Neural crest cell (in vitro differentiated cells): ENCODE measurements at regions not wholly inside any gene's neighbourhood (a gene's known extent, or its start where the extent isn't known, plus 50 kb on each side); places are given as distances from the start of the nearest gene placed in this dataset.
"Not testable (repeated sequence)": the region's sequence is repeated elsewhere in the genome, so short reads cannot be mapped to it uniquely, and the experiment has no call there.

ENCODE experiments used
- DNase-seq: peaks from one replicate; pipeline ENCODE4 v3.0.0; 2021; ENCODE audit warnings: low read depth, mixed read lengths, low spot score
- H3K27ac Mint-ChIP-seq: one replicate; pipeline ENCODE4 v1.8.0; 2021; ENCODE audit warnings: mild to moderate bottlenecking, mixed read lengths; ENCODE audit not compliant: unreplicated experiment
- H3K27me3 Mint-ChIP-seq: 2 replicates; pipeline ENCODE4 v1.8.0; 2021; ENCODE audit warnings: low read depth, mild to moderate bottlenecking, mixed read lengths
- H3K36me3 Mint-ChIP-seq: 2 replicates; pipeline ENCODE4 v1.8.0; 2021; ENCODE audit warnings: low read depth, mild to moderate bottlenecking, mixed read lengths
- H3K4me1 Mint-ChIP-seq: 2 replicates; pipeline ENCODE4 v1.8.0; 2021; ENCODE audit warnings: mixed read lengths
- H3K4me3 Mint-ChIP-seq: one replicate; pipeline ENCODE4 v1.8.0; 2021; ENCODE audit warnings: mild to moderate bottlenecking, mixed read lengths
- H3K9me3 Mint-ChIP-seq: 2 replicates; pipeline ENCODE4 v1.8.0; 2021; ENCODE audit warnings: mixed read lengths
- TF ChIP-seq, protein P1 (sequence below): fragments of 200-600 bp; sonication (generic); conservative IDR thresholded peaks from 2 replicates; pipeline ENCODE4 v1.5.0; 2021; ENCODE audit warnings: antibody characterized with exemption, mild to moderate bottlenecking

DNA sequence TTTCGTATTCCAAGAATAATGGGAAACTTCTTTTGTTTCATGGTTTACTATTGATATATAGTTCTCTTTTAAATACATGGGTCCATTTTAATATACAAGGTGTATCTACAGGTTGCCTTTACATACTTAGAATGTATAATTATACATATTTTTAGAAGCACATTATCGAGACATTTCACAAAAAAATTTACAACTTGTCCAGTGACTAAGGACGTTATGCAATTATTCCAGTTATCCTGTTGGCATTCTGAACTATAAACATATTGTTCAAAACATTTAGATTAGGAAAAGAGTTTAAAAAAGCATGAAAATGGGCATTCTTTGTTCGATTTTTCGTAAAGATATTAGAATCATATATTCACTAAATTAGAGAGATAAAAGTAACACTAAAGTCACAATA, 344.6 kb upstream of the TMEFF2 start:
- Mint-ChIP-seq H3K36me3 (no peaks in the 10 kb centered on the region), H3K27ac (no peak overlapping the region), H3K4me1 (no peaks in the 10 kb centered on the region), H3K9me3 (no peaks in the 10 kb centered on the region), H3K27me3 (peaks cover 20% of the 10 kb centered on the region), H3K4me3 (no peak overlapping the region)
- TF ChIP-seq, protein P1, sequence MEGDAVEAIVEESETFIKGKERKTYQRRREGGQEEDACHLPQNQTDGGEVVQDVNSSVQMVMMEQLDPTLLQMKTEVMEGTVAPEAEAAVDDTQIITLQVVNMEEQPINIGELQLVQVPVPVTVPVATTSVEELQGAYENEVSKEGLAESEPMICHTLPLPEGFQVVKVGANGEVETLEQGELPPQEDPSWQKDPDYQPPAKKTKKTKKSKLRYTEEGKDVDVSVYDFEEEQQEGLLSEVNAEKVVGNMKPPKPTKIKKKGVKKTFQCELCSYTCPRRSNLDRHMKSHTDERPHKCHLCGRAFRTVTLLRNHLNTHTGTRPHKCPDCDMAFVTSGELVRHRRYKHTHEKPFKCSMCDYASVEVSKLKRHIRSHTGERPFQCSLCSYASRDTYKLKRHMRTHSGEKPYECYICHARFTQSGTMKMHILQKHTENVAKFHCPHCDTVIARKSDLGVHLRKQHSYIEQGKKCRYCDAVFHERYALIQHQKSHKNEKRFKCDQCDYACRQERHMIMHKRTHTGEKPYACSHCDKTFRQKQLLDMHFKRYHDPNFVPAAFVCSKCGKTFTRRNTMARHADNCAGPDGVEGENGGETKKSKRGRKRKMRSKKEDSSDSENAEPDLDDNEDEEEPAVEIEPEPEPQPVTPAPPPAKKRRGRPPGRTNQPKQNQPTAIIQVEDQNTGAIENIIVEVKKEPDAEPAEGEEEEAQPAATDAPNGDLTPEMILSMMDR: no peak
- no peak for DNase-seq

DNA sequence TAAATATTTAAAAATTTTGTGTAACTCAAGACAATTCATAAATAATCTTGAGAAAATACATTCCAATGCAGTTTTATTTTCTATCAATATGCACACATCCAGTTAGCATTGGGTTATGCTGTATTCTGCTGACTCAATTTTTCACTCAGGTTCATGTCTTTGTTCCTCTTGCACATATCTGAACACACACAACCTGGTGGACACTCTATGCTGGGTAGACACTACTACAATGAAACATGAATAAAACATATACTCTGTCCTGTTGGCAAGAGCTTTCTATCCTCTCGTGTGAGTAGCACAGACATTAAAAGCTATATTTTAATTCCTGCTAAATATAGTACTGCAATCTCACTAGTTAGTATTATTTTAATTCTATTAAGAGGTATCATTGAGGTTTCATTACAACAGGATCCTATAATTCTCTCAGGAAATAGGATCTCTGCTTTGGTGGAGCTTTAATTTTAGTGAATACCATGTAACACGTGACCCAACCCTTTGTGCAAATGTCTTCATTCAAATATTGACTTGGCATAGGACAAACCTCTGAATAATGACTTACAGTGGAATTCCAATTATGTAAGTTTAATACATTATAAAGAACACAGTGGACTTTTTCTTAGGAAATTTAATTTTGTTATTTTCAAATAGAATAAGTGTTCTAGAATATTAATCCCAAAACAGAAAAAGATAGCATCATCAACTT, 342.3 kb upstream of the TMEFF2 start:
- TF ChIP-seq, protein P1: no peak
- Mint-ChIP-seq H3K4me1 (no peaks in the 10 kb centered on the region), H3K27ac (no peak overlapping the region), H3K36me3 (no peaks in the 10 kb centered on the region), H3K27me3 (peaks cover 9% of the 10 kb centered on the region), H3K4me3 (no peak overlapping the region), H3K9me3 (no peaks in the 10 kb centered on the region)
- no peak for DNase-seq

DNA sequence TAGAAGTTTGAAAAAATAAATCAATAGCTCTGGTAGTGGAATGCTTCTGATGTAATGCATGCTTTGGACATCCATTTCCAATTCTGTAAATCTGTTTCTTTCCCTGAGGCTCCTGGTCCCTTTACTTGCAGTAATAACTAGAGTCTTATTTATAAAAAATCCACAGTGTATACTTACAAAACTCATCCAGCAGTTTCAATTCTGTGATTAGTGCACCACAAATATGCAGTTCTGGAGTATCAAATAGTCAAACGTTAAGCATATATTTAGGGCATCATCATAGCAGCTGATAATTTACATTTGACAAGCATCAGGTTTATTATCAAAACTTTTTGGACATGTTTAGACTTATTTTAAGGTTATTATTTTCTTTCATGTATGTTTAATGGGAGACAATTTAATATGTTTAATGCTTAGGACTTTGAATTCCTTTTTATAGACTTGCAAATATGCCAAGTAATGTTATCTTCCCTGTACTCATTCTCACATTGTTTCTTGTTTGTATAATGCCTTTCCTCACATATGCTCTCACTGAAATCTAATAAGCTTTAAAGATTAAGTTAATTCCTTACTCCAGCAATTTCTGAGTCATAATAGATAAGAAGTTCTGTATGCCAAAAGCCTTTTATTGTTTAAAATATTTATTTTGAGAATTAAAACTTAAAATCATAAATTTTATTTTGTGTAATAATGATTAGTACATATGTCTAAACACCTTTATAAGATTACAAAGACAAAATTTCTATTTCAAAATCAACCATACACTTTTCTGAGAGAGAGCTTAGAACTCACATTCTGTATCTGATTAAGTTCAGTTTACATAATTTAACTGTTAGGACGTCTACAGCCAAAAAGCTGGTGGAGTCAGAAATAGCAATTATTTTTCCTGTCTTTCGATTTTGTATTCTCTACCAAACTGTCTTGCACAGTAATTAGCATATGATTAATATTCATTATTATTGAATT, 341.5 kb upstream of the TMEFF2 start:
- TF ChIP-seq, protein P1: no peak
- DNase-seq: no peak
- Mint-ChIP-seq H3K9me3 (no peaks in the 10 kb centered on the region), H3K27me3 (peaks cover 5% of the 10 kb centered on the region), H3K4me1 (no peaks in the 10 kb centered on the region), H3K4me3 (no peak overlapping the region), H3K27ac (no peak overlapping the region), H3K36me3 (no peaks in the 10 kb centered on the region)

DNA sequence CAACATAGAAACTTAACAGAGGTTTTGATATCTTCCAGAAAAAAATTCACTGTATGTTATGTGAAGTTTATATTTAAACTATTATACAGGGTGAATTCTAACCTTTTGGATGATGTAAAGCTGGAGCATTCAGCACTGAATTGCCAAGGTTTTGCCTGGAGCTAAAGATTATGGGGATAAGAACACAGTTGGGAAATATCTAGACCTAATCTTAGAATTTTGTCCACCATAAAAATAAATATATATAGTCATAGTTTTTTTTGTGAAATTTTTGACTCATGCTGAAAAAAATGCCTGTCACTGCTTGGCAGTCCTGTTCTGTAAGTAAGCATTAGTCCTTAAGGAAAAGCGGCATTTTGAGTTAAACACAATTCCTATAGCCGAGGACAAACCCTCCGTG, 339.3 kb upstream of the TMEFF2 start:
- Mint-ChIP-seq H3K27ac (no peak overlapping the region), H3K27me3 (no peaks in the 10 kb centered on the region), H3K4me1 (no peaks in the 10 kb centered on the region), H3K9me3 (peaks cover 3% of the 10 kb centered on the region), H3K4me3 (no peak overlapping the region), H3K36me3 (no peaks in the 10 kb centered on the region)
- TF ChIP-seq, protein P1: no peak
- DNase-seq: no peak

DNA sequence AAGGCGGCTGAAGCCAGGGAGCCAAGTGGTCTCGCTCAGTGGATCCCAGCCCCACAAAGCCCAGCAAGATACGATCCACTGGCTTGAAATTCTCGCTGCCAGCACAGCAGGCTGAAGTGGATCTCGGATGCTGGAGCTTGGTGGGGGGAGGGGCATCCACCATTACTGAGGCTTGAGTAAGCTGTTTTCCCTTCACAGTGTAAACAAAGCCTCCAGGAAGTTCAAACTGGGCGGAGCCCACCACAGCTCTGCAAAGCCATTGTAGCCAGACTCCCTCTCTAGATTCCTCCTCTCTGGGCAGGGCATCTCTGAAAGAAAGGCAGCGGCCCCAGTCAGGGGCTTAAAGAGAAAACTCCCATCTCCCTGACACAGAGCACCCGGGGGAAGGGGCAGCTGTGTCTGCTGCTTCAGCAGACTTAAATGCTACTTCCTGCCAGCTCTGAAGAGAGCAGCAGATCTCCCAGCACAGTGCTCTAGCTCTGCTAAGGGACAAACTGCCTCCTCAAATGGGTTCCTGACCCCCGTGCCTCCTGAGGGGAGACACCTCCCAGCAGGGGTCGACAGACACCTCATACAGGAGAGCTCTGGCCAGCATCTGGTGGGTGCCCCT, 330.0 kb upstream of the TMEFF2 start:
- DNase-seq, H3K4me3 Mint-ChIP-seq, H3K4me1 Mint-ChIP-seq, H3K27ac Mint-ChIP-seq, H3K27me3 Mint-ChIP-seq, H3K36me3 Mint-ChIP-seq: not testable (repeated sequence)
- H3K9me3 Mint-ChIP-seq: peaks cover 15% of the 10 kb centered on the region

DNA sequence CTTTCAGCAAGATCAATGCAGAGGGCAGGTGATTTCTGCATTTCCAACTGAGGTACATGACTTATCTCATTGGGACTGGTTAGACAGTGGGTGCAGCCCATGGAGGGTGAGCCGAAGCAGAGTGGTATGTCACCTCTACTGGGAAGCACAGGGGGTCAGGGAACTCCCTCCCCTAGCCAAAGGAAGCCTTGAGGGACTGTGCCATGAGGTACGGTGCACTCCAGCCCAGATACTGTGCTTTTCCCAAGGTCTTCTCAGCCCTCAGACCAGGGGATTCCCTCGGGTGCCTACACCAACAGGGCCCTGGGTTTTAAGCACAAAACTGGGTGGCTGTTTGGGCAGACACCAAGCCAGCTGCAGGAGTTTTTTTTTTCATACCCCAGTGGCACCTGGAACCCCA, 329.5 kb upstream of the TMEFF2 start:
- not testable (repeated sequence) for H3K36me3 Mint-ChIP-seq, DNase-seq, H3K27ac Mint-ChIP-seq, H3K4me3 Mint-ChIP-seq, H3K27me3 Mint-ChIP-seq, H3K4me1 Mint-ChIP-seq
- H3K9me3 Mint-ChIP-seq: peaks cover 11% of the 10 kb centered on the region
